ENCODE measurements at regions not wholly inside any gene's neighbourhood (a gene's known extent, or its start where the extent isn't known, plus 50 kb on each side); places are given as distances from the start of the nearest gene placed in this dataset.
"Not testable (repeated sequence)": the region's sequence is repeated elsewhere in the genome, so short reads cannot be mapped to it uniquely, and the experiment has no call there.

DNA sequence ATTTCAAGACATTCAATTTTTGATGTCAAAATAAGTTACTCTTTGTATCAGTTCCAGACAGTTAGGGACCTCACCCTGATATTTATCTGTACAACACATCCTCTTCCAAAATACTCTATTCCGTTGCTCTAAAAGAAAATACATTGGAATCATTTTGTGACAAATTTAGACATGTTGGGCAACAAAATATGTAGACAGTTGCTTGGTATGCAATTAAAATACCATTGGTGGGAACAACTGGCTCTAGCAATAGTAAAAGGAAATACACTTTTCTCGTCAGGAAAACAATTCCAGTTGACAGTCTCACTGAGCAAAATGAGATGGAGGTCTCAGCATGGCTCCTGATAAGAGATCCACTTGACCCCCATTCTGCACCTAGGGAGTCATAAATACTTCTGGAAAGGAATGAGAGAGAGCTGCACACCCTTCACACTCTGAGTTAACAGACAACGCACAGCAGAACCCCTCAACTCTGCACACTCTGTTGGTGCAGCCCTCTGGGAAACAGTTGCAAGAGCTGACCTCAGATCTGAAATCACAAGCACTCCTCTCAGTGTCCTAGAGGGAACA, 171.3 kb upstream of the NT5E start:
- DNase-seq: no peak

GRCh38 chr6:85276026-85276425, 173.9 kb upstream of the NT5E start:
- not testable (repeated sequence) for DNase-seq

DNA sequence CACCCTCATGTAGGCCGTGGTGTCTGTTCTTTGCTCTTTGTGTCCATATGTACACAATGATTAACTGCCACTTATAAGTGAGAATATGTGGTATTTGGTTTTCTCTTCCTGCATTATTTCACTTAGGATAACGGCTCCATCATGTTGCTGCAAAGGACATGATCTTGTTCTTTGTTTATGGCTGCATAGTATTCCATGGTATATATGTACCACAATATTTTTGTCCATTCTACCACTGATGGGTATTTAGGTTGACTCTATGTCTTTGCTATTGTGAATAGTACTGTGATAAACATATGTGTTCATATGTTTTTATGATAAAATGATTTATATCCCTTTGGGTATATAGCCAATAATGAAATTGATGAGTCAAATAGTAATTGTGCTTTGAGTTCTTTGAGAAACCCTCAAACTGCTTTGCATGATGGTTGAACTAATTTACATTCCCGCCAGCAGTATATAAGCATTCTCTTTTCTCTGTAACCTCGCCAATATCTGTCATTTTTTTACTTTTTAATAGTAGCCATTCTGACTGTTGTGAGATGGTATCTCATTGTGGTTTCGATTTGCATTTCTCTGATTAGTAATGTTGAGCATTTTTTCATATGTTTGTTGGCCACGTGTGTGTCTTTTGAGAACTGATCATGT, 174.4 kb upstream of the NT5E start:
- DNase-seq: no peak

GRCh38 chr6:85273870-85274269, 176.0 kb upstream of the NT5E start:
- DNase-seq: no peak

DNA sequence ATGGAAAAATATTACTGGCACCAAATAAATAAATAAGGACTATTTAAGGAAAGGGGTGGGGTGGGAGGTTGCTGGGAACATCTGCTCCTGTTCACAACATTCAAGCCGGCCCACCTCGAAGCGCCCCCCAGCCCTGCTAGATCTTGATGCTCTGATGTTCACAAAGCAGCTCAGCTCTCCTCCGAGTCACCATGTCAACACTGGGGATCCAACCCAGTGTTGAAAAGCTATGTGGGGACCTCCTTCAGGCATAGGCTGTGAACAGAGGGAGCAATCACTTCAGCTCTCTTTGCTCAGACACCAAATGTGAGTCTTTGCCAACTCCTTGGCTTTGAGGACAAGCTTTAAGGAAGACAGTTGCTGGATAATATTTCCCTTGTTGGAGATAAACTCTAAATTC, 176.8 kb upstream of the NT5E start:
- DNase-seq: no peak

- DNase-seq: no peak
These were observed 177.3 kb upstream of the NT5E start for GRCh38 chr6:85272592-85272991.

GRCh38 chr6:85262621-85263020, 187.3 kb upstream of the NT5E start:
- DNase-seq: no peak

DNA sequence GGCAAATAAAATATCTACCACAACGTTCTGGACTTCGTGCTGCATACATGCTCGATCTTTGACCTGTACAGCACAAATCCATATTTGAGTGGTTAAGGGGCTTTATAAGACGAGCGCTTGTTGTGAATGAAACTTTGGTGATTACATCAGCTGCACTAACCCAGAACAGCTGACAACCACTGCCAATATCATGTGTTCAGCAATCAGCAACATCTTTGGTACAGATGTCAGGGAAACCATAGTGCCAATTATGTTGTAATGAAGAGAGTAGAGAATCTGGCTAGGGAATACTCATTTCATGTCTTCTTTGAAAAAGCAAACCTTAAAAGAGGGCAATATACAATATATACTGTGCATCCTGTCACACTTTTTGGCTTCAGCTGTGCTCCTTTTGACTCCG, 188.6 kb upstream of the NT5E start:
- DNase-seq: no peak

GRCh38 chr6:85255661-85256060, 194.2 kb upstream of the NT5E start:
- no peak for DNase-seq

- no peak for DNase-seq
These were observed 197.3 kb upstream of the NT5E start for GRCh38 chr6:85252552-85252951.

DNA sequence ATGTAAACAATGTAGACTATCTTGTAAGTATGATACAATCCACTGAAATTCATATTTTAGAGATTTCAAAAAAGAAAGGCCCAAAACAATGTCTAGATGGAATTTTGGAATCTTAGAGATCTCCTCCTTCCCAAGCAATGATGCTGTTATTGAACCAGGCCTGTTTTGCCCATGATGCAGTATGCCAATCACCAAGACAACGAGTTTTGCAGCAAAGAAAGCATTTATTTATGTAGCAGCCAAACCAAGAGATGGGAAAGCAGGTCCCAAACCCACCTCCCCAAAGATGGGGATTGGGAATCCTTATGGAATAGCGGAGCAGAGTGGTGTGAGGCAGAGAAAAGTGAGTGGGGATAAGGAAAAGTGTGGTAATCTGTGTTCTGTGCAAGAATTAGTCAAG, 197.8 kb upstream of the NT5E start:
- DNase-seq: no peak

- DNase-seq: no peak
These were observed 198.6 kb upstream of the NT5E start for GRCh38 chr6:85251300-85251699.

GRCh38 chr6:85250586-85251220, 199.2 kb upstream of the NT5E start:
- DNase-seq: no peak

- DNase-seq: no peak
These were observed 204.9 kb upstream of the NT5E start for GRCh38 chr6:85245004-85245403.

GRCh38 chr6:85241498-85242052, 208.3 kb upstream of the NT5E start:
- DNase-seq: no peak

GRCh38 chr6:85240787-85241385, 209.0 kb upstream of the NT5E start:
- no peak for DNase-seq

DNA sequence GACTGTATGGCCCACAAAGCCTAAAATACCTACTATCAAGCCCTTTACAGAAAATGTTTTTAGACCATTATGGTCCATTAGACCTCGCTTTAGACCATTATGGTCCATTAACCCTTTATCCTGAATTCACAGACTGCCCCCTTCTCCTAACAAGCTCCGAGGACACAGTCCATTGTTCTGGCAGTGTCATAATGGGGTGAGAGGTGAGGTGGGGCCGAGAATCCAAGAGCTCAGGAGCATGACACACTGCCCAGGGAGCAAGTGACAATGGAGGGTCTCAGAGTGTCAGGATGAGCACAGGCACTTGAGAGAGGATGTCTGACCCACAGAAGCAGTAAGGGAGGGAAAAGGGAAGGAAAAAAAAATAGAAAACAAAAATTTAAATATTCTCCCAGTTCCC, 212.4 kb upstream of the NT5E start:
- no peak for DNase-seq

GRCh38 chr6:85236636-85237035, 213.2 kb upstream of the NT5E start:
- no peak for DNase-seq

DNA sequence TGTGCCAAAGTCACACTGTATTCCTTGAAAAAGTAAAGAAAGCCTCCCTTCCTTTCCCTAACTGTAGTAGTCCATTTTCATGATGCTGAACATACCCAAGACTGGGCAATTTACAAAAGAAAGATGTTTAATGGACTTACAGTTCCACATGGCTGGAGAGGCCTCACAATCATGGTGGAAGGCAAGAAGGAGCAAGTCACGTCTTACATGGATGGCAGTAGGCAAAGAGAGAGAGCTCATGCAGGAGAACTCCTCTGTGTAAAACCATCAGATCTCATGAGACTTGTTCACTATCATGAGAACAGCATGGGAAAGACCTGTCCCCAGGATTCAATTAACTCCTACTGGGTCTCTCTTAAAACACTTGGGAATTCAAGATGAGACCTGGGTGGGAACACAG, 222.5 kb upstream of the NT5E start:
- DNase-seq: not testable (repeated sequence)

- not testable (repeated sequence) for DNase-seq
These were observed 237.1 kb upstream of the NT5E start for GRCh38 chr6:85212794-85213193.

- no peak for DNase-seq
These were observed 254.6 kb upstream of the NT5E start for GRCh38 chr6:85195243-85195642.

GRCh38 chr6:85193339-85193738, 256.5 kb upstream of the NT5E start:
- no peak for DNase-seq

GRCh38 chr6:85192596-85192995, 257.3 kb upstream of the NT5E start:
- DNase-seq: no peak

DNA sequence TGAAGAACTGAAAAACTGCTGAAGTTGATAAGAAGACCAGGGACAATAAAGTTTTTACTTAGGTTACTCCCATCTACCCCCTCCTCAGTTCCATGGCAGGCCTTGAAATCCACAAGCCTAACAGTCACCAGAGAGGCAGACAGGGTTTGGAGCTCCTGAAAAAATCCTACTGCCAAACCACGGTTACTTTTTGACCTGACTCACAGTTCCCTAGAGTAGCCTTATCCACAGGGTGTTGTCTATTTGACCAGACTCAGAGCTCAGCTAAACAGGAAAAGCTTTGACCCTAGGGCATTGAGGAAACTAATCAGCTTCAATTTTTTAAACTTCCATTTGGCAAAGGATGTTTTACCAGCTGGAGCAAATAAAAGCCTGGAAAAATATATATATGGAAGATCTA, 257.7 kb upstream of the NT5E start:
- DNase-seq: no peak
